Activated naive CD4-positive, alpha-beta T cell treated with anti-CD3 and anti-CD28 coated beads, Interleukin-2, amount 50 U/mL, for 72 hours (primary cell): ENCODE measurements at regions not wholly inside any gene's neighbourhood (a gene's known extent, or its start where the extent isn't known, plus 50 kb on each side); places are given as distances from the start of the nearest gene placed in this dataset.
"Not testable (repeated sequence)": the region's sequence is repeated elsewhere in the genome, so short reads cannot be mapped to it uniquely, and the experiment has no call there.

Experiments
- ATAC-seq, 2 donors: fragments of 150-1000 bp; cut with Tn5 transposase; 2 replicates each; pipeline ENCODE4 v1.10.0; 2021; ENCODE audit warnings: mild to moderate bottlenecking in 2 of 2, moderate library complexity in 2 of 2
- DNase-seq, 2 donors: peaks; one replicate each; pipeline ENCODE4 v3.0.0; 2021 to 2022; ENCODE audit warnings: low spot score in 2 of 2
- H3K27ac Mint-ChIP-seq, 2 donors: one replicate each; pipeline ENCODE4 v1.8.0; 2022; ENCODE audit warnings: mild to moderate bottlenecking in 2 of 2, mixed read lengths in 2 of 2
- H3K36me3 Mint-ChIP-seq, 2 donors: one replicate each; pipeline ENCODE4 v1.8.0; 2022; ENCODE audit warnings: mixed read lengths in 2 of 2
- H3K9me3 Mint-ChIP-seq, 2 donors: one replicate each; pipeline ENCODE4 v1.8.0; 2022; ENCODE audit warnings: mixed read lengths in 2 of 2

DNA sequence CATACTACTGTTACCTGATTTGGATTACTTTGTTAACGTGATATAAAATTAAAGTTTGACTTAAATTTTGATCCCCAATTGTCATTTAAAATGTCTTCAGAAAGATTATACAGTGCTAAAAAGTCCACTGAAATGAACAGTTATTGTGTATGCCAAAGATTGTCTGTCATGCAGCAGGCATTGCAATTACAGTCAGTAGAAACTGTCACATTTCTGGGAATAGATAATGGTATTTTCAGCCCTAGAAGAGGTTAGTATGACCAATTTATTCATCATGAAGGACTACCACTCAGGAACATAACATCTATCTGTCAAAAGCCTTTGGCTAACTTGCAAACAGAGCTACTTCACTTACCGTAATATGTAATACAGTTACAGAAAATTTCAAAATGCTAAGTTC, 852.5 kb upstream of the TENM4 start:
- Mint-ChIP-seq H3K36me3 (no peaks in the 10 kb centered on the region), H3K27ac (no peak overlapping the region), H3K9me3 (peaks cover 6 to 21% of the 10 kb centered on the region in 2 donors)
- ATAC-seq (no peak), DNase-seq (no peak)

DNA sequence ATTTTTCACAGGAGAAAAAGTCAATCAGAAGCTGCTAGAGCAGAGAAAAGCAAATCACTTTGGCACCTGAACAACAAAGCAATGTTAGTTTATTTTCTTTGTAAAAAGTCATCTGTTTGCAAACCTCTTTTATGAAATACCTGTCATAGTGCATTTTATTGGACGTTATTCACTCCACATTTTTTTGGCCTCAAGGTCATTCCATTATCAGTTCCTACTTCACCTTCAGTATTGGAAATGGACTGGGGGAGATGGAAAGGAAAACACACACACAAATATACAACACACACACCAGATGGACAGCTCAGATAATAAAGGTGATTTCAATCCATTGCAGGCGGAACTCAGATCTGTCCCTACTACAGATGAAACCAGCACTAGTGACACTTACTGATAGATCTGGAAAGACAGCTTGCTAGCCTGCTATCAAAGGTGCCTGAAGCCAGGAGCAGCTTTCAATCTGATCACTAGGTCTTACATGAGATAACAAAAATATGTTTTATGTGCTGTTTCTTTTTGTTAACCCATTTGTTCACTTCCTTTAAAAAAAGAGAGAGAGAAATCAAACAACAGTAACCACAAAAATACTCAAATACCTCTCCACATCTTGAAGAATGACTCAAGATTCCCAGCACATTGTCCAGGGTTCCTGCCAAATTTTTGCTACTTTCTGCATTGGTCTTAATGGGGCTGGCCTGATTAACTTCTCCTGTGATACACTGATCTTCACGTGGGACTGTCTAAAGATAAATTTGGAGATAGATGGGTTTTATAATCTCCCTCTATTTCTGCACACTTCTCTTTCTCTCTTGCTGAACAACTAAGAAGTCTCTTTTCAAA, 844.3 kb upstream of the TENM4 start:
- no peak for DNase-seq
- no peak for ATAC-seq
- peaks cover 0 to 4% of the 10 kb centered on the region in 2 donors for H3K36me3 Mint-ChIP-seq
- H3K9me3 Mint-ChIP-seq: peaks cover 6 to 23% of the 10 kb centered on the region in 2 donors
- H3K27ac Mint-ChIP-seq: no peak overlapping the region

DNA sequence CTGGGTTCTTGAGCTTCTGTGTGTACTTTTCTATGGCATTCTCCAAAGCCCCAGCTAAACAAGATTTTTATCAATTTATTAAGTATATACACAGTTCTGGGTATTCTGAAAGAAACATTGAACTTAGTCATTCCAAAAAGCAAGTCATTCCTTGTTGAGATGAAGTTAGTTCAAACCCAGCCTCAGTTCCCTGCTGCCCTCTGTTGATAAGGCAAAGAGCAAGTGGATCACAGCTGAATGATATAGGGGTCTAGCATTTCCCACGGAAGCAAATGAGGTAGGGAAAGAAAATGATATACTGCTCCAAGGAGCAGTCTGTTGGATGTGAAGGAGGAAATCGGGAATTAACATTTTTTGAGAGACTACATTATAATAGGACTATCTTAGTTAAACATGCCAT, 841.8 kb upstream of the TENM4 start:
- peaks cover 5 to 19% of the 10 kb centered on the region in 2 donors for H3K9me3 Mint-ChIP-seq
- no peak overlapping the region for H3K27ac Mint-ChIP-seq
- DNase-seq (no peak), ATAC-seq (no peak)
- H3K36me3 Mint-ChIP-seq: peaks cover 0 to 4% of the 10 kb centered on the region in 2 donors

DNA sequence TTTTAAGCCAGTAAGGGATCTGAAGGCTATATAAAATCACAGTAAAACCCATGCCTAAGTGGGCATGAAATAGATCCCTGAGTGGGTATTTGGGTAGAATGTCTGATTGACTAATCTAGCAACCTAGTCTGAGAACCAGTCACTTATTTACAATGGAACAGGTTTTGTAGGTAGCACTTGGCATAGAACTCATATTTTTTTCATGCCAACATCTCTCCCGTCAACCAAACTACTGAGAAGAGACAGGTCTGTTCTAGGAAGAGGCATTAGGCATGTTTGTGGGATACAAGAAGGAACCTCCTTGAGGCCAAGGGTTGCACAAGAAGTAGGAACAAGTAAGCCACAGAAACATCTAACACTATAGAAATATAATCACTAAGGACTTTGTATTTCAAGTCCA, 840.4 kb upstream of the TENM4 start:
- ATAC-seq (no peak), DNase-seq (no peak)
- Mint-ChIP-seq H3K27ac (no peak overlapping the region), H3K36me3 (peaks cover 0 to 4% of the 10 kb centered on the region in 2 donors), H3K9me3 (peaks cover 5 to 19% of the 10 kb centered on the region in 2 donors)

DNA sequence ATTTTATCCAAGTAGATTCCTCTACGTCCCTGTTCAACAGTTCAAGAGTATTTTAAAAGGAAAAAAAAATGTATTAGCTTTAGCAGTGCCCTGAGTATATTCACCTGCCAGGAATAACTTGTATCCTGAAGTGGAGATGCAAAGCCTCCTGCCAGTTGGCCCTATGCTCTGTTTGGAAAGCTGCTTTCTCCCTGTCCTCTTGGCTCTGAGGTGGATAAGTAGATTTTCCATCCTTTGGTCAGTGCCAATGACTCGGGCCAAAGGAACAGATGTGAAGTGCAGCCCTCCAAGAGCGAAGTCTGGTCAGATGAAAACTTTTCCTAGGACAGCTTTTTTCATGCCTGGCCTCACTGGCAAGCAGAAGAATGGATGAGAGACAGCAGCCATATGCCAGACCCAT, 839.9 kb upstream of the TENM4 start:
- DNase-seq (no peak), ATAC-seq (no peak)
- peaks cover 0 to 4% of the 10 kb centered on the region in 2 donors for H3K36me3 Mint-ChIP-seq
- peaks cover 6 to 20% of the 10 kb centered on the region in 2 donors for H3K9me3 Mint-ChIP-seq
- H3K27ac Mint-ChIP-seq: no peak overlapping the region

DNA sequence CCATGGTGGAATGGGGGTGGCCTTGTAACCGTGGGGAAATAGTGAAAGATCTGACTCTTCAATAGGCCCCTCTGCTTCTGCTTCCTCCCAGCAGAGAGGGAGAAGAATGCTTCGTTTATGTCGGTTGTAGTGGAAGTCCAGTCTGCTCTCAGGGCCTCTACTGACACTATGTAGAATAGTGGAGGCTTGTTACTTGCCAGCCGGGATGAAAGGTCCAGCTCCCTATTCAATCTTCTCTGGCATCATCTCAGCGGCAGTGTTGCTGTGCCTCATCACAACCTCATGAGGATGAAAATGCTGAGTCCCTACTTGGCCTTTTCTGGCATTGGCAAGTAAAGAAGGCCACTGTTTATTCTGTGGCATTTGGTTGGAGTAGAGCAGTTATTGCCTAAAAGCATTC, 820.9 kb upstream of the TENM4 start:
- DNase-seq (no peak), ATAC-seq (no peak)
- Mint-ChIP-seq H3K36me3 (no peaks in the 10 kb centered on the region), H3K9me3 (peaks cover 8 to 10% of the 10 kb centered on the region in 2 donors), H3K27ac (no peak overlapping the region)

DNA sequence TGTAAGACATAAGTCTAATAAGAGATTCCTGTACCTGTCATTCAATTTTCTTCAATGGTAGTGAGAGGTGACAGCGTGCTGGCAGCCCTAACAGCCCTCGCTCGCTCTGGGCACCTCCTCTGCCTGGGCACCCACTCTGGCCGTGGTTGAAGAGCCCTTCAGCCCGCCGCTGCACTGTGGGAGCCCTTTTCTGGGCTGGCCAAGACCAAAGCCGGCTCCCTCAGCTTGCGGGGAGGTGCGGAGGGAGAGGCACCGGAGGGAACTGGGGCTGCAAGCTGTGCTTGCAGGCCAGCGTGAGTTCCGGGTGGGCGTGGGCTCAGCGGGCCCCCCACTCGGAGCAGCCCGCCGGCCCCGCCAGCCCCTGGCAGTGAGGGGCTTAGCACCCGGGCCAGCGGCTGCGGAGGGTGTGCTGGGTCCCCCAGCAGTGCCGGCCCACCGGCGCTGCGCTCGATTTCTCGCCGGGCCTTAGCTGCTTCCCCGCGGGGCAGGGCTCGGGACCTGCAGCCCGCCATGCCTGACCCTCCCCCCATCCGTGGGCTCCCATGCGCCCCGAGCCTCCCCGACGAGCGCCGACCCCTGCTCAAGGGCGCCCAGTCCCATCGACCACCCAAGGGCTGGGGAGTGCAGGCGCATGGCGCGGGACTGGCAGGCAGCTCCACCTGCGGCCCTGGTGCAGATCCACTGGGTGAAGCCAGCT, 816.6 kb upstream of the TENM4 start:
- H3K9me3 Mint-ChIP-seq: peaks cover 9 to 10% of the 10 kb centered on the region in 2 donors
- not testable (repeated sequence) for DNase-seq, ATAC-seq, H3K27ac Mint-ChIP-seq, H3K36me3 Mint-ChIP-seq

DNA sequence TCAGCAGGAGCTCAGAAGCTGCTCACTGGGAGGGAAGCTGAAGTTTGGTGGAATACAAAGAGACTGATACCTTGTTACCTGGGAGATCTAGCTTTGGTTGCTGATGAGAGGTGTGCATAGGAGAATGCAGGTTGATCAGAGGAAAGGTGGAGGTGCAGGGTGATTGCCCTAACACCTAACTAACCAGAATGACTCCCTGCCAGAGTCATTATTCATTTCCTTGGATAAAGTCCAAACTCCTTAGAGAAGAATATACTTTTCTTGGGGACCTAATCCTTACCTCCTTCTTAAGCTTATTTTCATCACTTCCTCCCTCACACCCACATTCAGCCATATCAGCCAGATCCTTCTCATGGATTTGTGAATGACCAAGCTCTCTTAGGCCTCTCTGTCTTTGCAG, 814.2 kb upstream of the TENM4 start:
- H3K36me3 Mint-ChIP-seq: no peaks in the 10 kb centered on the region
- H3K9me3 Mint-ChIP-seq: peaks cover 16 to 18% of the 10 kb centered on the region in 2 donors
- H3K27ac Mint-ChIP-seq: no peak overlapping the region
- ATAC-seq: no peak
- DNase-seq: no peak

DNA sequence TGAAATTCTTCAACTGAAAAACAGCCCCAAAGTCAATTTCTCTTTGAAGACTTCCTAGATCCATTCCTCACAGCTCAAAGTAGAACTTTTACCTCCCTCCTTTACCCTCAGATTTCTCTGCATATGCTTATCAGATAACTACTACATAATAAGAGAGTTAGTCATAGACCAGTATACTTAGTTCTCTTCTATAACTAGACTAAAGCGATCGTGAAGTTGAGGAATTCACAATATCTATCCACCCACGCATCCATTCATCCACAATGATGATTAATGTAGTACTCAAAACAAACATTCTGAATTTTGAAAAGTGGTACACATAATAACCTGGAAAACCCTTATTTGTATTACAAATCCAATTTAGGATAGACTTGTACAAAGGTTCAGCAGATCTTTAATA, 800.9 kb upstream of the TENM4 start:
- DNase-seq (no peak), ATAC-seq (no peak)
- no peak overlapping the region for H3K27ac Mint-ChIP-seq
- peaks cover 26 to 42% of the 10 kb centered on the region in 2 donors for H3K9me3 Mint-ChIP-seq
- peaks cover 0 to 5% of the 10 kb centered on the region in 2 donors for H3K36me3 Mint-ChIP-seq

DNA sequence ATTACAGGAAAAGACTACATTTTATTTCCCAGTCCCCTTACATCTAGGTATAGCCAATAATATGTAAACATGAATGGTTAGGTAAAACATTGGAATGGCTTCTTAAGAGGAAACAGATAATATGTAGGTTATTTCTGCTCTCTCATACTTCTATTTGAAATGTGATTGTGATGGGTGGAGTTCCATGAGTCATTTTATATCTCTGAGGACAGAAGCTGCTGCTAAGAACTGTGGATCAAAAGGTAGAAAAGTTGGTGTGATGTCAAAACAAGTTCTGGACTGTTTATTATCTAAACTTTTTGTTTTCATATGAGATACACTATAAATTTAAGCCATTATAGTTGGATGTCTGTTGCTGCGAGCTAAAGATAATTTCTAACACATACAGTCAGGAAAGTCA, 799.4 kb upstream of the TENM4 start:
- DNase-seq: no peak
- H3K36me3 Mint-ChIP-seq: peaks cover 0 to under 1% of the 10 kb centered on the region in 2 donors
- no peak overlapping the region for H3K27ac Mint-ChIP-seq
- no peak for ATAC-seq
- H3K9me3 Mint-ChIP-seq: peaks cover 24 to 33% of the 10 kb centered on the region in 2 donors

DNA sequence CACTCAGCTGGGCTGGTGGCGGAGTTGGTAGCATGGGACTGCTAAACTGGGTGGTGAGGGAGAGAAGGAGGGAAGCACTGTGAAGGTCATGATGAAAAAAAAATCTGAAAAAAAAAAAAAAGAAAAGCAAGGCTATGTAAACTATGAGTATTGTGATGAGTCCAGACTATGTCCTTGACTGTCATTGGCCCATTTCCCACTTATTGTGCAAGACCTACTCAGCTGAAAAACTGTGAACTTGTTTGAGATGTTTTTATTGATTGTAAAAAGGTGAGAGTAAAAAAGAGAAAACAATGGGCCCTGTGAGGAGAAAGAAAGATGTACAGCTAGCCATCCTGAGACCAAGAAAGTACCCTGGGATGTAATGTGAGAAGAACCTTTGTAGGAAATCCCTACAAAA, 798.4 kb upstream of the TENM4 start:
- DNase-seq (no peak), ATAC-seq (no peak)
- H3K9me3 Mint-ChIP-seq: peaks cover 33 to 39% of the 10 kb centered on the region in 2 donors
- H3K27ac Mint-ChIP-seq: no peak overlapping the region
- peaks cover 0 to 11% of the 10 kb centered on the region in 2 donors for H3K36me3 Mint-ChIP-seq

DNA sequence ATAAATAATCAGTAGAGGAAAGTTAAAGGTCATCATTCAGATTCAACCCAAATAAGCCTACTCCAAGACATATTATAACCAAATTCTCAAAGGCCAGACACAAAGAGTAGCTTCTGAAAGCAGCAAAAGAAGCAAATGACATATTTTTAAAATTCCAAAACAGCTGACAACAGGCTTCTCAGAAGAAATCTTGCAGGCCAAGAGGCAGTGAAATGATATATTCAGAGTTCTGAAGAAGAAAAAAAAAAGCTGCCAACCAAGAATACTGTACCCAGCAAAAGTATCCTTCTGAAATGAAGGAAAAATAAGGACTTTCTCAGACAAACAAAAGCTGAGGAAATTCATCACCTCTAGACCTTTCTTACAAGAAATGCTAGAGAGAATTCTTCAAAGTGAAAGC, 787.1 kb upstream of the TENM4 start:
- Mint-ChIP-seq H3K27ac (no peak overlapping the region), H3K9me3 (peaks cover 24 to 29% of the 10 kb centered on the region in 2 donors), H3K36me3 (peaks cover 11% of the 10 kb centered on the region in 2 donors)
- ATAC-seq (no peak), DNase-seq (no peak)

DNA sequence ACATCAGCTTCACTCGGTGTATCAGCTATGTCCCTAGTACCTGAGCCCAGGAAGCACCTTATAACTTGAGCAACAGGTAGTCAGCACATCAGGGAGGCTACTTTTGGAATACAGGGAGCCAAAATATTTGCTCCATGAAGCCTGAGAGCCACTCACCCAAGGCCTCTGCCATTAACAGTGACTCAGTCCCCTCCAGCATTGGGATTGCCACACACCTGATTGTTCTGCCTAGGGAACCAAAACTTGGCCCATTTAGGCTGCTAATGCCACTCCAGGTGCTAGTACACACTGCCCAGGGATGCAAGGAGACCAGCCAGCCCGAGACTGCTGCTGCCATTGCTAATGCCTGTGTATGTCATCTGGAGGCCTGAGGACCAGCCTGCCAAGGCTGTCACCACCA, 773.6 kb upstream of the TENM4 start:
- Mint-ChIP-seq H3K9me3 (peaks cover 20 to 21% of the 10 kb centered on the region in 2 donors), H3K27ac (no peak overlapping the region), H3K36me3 (peaks cover 9 to 12% of the 10 kb centered on the region in 2 donors)
- ATAC-seq (no peak), DNase-seq (no peak)

DNA sequence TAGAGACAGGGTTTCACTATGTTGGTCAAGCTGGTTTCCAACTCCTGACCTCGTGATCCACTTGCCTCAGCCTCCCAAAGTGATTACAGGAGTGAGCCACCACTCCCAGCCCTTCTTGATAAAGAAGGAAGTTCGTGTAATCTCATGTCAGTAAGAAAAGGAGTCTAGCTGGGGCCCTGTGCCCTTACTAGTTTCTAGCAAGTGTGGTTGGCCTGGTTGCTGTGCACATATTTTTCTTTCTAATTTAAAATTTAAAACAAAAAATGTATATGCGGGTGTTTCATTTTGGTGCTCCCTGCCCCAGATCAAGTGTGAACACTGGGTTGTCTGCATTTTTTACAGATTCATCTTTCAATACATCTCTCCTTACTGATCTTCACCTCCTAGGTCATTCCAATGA, 770.8 kb upstream of the TENM4 start:
- no peak overlapping the region for H3K27ac Mint-ChIP-seq
- peaks cover 12 to 19% of the 10 kb centered on the region in 2 donors for H3K9me3 Mint-ChIP-seq
- no peak for DNase-seq

DNA sequence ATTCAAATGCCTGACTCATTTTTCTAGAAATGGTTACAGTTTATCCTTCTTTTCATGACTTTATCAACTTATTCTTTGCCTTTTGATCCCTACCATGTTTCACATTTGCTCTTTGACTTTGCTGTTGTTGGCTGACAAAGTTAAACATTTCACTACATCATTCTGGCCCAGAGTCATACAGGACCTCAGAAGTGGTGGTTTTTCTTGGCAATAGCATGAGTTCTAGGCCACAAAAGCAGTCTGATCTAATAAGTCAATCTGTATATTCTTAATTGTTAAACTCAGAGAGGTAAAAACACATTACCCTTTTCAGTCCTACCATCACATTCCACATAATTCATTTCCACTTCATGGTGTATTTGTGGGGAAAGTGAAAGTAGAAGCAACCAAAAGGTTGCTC, 763.2 kb upstream of the TENM4 start:
- peaks cover 15 to 28% of the 10 kb centered on the region in 2 donors for H3K9me3 Mint-ChIP-seq
- no peaks in the 10 kb centered on the region for H3K36me3 Mint-ChIP-seq

More for the DNA sequence above, 770.8 kb upstream of the TENM4 start:
- no peak for ATAC-seq
- H3K36me3 Mint-ChIP-seq: peaks cover 9 to 12% of the 10 kb centered on the region in 2 donors

DNA sequence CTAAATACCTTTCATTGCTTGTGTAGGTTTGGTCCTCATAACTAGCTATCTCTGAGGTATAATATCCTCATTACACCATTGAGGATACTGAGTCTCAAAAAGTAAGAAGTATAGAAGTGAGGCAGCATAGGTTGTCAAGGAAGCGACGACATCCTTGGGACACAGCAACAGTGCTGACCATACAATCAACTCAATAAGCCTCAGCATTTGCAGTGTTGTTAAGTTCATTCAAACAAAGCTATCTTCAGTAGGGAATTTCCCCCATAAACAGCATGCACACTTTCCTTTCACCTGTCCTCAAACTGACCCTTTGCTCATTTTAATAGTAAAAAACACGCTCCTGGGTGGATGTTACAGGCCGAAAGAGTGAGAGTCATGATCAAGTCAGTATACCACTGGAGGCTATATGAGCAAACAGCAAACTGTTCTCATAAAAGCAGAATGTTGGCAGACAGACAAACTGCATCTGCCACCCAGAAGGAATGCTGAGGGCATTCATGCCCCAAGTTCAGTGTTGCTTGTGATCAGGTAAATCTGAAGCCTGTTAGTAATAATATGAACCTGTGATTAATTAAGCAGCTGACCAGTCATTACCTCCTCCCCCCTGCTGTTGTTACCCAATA, 756.2 kb upstream of the TENM4 start:
- Mint-ChIP-seq H3K36me3 (no peaks in the 10 kb centered on the region), H3K9me3 (peaks cover 16 to 20% of the 10 kb centered on the region in 2 donors), H3K27ac (no peak overlapping the region)
- DNase-seq: no peak
- ATAC-seq: no peak

More for the DNA sequence above, 763.2 kb upstream of the TENM4 start:
- no peak for DNase-seq
- no peak for ATAC-seq
- H3K27ac Mint-ChIP-seq: no peak overlapping the region

DNA sequence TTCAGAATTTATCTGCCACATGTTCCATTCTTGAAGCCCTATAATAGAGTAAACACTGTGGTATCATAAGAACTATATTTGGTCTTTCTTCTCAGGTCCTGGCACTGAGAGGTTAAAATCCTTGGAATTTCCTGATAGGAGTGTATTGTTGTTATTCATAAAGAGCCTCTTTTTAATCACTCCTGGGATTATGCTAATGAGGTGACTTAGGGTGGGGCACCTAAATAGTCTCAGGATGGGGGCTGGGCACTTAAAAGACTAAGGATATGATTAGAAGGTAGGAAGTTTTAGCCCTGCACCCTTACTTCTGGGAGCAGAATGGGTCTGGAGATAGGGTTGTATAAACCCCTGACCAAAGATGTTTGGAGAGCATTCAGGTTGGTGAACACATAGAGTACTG, 755.2 kb upstream of the TENM4 start:
- Mint-ChIP-seq H3K36me3 (no peaks in the 10 kb centered on the region), H3K27ac (no peak overlapping the region), H3K9me3 (peaks cover 16 to 20% of the 10 kb centered on the region in 2 donors)
- DNase-seq (no peak), ATAC-seq (no peak)
